A673 (cell line): ENCODE measurements at regions not wholly inside any gene's neighbourhood (a gene's known extent, or its start where the extent isn't known, plus 50 kb on each side); places are given as distances from the start of the nearest gene placed in this dataset.

Source experiments
- CTCF ChIP-seq: fragments of 300-800, 200-600 bp; sonication (generic); conservative IDR thresholded peaks from 2 replicates; pipeline ENCODE4 v1.5.1; 2017; ENCODE audit warnings: low read depth, mild to moderate bottlenecking, antibody characterized with exemption, low read length, moderate library complexity, mixed read lengths
- EZH2 ChIP-seq: fragments of 200-600 bp; sonication (generic); IDR thresholded peaks from 2 replicates; pipeline ENCODE4 v1.6.1; 2017; ENCODE audit warnings: borderline replicate concordance, low read depth, mild to moderate bottlenecking, mixed read lengths, antibody characterized with exemption, low read length; ENCODE audit not compliant: poor library complexity, severe bottlenecking

- no peak for TF ChIP-seq CTCF
- TF ChIP-seq EZH2: no peak
Observed at GRCh38 chr15:36117296-36117787, 462.1 kb upstream of the CDIN1 start.
